OCI-LY1 (cell line): ENCODE measurements at regions not wholly inside any gene's neighbourhood (a gene's known extent, or its start where the extent isn't known, plus 50 kb on each side); places are given as distances from the start of the nearest gene placed in this dataset.

Experiments used
- CTCF ChIP-seq: fragments of 200-600 bp; sonication (generic), shearing (Covaris generic); IDR thresholded peaks from 2 replicates; pipeline ENCODE4 v1.5.1; 2017; ENCODE audit warnings: mild to moderate bottlenecking, antibody characterized with exemption, low read length, moderate library complexity, mixed read lengths
- EZH2 ChIP-seq: fragments of 200-600 bp; sonication (generic), shearing (Covaris generic); IDR thresholded peaks from 2 replicates; pipeline ENCODE4 v1.8.0; 2017; ENCODE audit warnings: borderline replicate concordance, mixed run types, mild to moderate bottlenecking, antibody characterized with exemption, low read length, moderate library complexity, mixed read lengths

- TF ChIP-seq CTCF, result no peak
- TF ChIP-seq EZH2, result no peak
Observed at GRCh38 chr9:2907411-2907810, 63.5 kb upstream of the PUM3 start.
